ENCODE measurements at regions not wholly inside any gene's neighbourhood (a gene's known extent, or its start where the extent isn't known, plus 50 kb on each side); places are given as distances from the start of the nearest gene placed in this dataset.
"Not testable (repeated sequence)": the region's sequence is repeated elsewhere in the genome, so short reads cannot be mapped to it uniquely, and the experiment has no call there.

DNA sequence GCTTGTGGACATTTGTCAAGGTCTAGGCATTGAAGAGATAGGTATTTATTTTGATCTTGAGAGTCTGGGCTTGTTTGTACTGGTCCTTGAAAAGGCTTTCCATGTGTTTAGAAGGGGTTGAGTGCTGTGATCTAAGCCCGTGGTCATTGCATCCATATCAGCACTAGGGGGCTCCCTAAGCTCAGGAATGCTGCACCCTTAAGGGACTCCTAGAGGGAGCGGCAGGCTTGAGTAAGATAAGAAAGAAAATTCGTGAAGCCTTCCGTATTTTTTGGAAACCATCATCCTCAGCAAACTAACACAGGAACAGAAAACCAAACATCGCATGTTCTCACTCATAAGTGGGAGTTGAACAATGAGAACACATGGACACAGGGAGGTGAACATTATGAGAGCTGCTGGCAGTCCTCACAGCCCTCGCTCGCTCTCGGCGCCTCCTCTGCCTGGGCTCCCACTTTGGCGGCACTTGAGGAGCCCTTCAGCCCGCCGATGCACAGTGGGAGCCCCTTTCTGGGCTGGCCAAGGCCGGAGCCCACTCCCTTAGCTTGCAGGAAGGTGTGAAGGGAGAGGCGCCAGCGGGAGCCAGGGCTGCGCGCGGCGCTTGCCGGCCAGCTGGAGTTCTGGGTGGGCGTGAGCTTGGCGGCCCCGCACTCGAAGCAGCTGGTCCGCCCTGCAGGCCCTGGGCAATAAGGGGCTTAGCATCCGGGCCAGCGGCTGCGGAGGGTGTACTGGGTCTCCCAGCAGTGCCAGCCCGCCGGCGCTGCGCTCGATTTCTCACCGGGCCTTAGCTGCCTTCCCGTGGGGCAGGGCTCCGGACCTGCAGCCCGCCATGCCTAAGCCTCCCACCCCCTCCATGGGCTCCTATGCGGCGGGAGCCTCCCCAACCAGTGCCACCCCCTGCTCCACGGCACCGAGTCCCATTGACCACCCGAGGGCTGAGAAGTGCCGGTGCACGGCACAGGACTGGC is 201.2 kb upstream of the PCDH18 start:
- not testable (repeated sequence) for DNase-seq

DNA sequence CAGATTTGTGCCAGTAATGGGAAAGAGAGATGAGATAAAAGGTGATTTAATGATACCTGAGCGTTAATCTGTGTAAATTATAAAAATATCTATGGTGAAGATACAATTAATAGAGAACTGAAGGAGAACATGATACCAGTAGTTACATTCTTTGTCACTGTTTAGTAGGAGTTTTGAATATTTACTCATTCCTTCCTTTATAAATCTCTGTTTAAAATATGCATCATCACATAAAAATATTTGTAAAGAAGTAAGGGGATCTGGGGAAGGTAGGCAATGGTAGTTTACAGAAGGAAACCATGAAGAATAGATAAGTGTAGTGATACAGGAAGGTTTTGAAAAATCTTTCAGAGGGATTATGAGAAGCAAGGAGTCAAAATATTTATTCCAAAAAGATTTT is 190.6 kb upstream of the PCDH18 start:
- no peak for DNase-seq

DNA sequence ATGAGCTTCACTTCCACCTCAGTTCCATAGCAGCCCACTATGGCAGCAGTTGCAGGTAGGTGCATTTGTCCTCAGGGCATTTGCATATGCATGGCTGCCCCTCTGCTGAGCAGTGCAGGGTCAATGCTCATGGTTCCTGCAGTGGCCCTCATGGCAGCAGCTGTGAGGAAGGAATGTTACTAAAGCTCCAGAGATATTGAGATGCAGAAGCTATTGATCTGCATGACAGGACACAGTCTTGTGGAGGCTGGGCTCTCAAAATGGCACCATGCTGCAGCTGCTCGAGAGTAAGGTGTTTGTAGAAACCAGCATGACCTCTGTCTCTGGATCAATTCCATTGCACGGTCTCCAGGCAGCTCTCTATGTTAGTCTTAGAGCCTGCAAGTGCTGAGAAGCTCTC is 179.2 kb upstream of the PCDH18 start:
- no peak for DNase-seq

DNA sequence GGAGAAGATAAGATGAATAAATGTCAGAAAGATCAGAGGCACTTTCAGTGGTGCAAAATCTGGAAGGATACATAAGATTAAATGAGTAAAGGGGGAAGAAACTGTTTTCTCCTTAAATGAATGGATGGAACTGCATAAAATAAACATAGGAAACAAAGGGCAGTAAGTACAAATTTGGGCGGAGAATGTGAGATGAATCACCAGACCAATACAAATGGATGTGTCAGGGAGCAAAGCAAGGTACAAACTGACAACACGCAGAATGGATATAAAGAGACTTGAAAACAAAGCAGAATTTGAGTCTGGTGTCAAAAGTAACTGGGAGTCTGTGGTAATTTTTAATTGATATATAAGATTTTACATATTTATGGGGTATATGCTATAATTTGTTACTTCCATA is 175.3 kb upstream of the PCDH18 start:
- no peak for DNase-seq

DNA sequence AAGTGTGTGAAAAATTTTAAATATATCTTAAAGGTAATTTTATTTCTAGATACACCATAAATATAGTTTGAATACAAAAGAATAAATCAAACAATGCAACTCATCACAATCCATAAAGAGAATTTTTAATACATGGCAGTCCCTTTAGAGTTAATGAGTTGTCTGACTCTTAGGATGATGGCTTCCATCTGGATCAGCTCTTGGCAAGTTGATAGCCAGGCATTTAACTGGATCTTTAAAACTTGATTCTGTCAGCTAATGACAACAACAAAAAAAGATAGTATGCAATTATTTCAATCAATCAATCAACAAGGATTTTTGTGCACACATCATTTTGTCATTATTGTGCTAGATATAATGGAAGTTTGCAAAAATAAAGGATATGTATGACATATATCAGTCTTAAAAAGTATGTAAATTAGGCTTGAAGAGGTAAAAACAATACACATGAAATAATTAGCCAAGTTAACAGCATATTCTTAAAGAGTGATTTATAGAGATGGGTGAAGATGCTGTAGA is 174.9 kb upstream of the PCDH18 start:
- no peak for DNase-seq

DNA sequence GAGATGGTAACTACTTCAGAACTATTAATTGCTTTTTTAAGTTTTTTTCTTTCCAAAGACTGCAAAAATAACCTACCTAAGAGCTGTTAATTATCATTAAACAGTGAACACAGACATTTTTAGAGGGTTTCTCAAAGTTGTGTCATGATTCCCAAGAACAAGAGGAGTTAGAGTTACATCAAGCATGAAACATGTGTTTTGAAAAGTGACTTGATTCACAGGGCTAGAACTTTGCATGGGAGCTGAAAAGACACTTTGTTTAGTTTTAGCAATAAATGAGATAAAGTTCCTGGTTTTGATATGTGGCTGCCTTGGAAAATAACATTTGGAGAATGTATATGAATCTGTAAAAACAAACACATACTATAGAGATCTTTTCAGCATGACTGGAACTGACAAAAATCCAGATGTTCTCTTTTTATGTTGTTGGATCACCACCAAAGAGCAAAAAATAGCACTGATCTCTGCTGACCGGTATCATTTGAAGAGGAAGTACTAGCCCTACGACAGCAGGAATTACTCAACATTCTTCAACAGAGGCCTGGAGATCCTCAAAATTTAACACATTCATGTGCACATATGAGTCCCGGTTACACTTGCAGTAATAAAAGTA is 173.0 kb upstream of the PCDH18 start:
- DNase-seq, result no peak

DNA sequence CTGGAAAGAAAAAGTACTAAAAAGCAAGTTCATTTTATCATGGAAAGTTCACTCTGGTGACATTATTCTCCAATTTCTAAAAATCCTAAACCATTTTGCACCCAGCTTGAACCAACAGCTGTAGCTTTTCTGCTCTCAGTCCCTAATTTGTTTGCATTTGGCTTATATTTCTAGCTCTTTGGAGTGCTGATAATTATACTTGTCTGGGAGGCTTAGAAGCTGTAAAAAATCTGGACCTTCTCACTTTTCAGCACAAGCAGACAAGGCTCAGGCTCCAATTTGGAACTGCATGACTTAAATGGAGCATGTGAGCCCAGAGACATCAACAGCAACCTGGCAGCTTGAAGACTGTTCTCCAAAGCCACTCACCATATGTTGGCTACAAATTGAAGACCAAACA is 170.9 kb upstream of the PCDH18 start:
- DNase-seq, result no peak

DNA sequence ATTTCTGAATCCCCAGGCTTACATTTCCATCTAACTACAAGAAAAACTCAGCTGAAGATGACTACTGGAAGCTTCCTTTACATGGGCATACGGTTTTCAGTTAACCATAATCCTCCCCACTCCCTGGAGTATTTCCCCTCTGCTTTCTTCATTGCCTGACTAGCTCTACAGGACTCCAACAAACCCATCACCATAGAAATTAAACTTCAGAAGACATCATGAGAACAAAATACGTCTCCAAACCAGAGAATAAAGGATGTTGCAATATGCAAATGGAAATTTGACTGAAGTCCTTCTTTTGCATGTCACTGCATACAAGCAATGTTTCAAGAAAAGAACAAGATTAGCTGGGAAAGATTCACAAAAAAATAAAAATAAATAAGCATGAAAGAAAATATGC is 170.2 kb upstream of the PCDH18 start:
- no peak for DNase-seq

DNA sequence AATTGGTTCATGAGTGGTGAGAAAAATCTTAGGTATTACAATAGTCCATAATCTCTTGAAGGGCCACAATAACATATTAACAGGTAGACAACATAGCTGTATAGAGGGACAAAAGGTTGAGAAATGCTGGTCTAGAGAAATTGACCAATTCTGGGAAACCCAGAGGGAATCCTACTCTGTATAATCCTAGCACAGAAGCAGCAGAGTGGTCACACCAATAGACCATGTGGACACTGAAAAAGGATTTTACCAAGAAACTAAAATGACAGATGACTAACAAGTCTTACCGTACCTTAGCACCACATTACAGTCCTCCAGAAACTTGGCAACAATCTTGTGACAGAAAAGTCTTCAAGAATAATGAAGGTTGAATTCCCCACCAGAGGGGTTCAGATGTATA is 169.1 kb upstream of the PCDH18 start:
- no peak for DNase-seq

DNA sequence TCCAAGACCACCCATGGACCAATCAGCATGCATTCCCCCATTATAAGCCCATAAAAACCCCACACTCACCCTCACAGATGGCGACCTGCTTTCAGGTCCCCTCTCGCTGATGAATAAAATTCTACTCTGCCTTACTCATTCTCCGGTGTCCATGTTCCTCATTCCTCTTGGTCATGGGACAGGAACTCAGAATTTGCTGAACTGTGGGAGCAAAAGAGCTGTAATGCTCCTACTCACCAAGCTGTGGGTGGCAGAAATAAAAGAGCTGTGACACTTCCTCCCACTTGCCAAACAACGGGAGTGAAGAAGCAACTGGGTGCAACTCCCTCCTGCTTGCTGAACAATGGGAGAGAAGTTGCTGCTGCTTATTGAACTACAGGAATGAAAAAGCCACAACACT is 168.5 kb upstream of the PCDH18 start:
- no peak for DNase-seq

DNA sequence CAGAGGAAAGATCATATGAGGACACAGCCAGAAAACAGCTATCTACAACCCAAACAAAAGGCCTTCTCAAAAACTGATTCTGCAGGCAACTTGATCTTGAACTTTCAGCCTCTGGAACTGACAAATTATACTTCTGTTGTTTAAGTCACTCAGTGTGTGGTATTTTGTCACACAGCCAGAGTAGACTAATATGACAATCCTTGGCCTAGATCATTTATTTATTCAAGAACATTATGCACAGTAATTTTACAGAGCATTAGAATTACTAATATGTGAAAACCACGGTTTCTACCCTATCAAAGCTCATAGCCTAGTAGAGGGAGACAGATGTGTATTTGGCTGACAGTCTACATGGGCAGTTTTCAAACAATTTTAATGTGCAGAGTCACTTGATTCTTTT is 167.8 kb upstream of the PCDH18 start:
- DNase-seq, result no peak

DNA sequence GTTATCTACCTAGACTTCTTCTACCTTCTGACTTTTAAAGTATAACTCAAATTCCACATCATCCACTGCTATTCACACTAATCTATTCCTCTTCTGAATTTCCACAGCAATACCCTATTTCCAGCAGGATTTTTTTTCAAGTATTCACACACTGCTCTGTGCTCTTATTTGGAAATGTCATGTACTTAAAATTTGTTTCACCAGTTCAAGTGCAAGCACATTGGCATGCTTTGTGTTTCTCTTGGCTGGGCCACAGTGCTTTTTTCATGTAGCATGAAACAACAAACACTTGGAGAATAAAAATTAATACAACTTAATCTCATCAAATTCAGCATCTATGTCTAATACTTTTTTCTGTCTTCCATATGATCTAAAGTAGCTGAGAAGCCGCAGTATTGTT is 161.8 kb upstream of the PCDH18 start:
- DNase-seq, result no peak

DNA sequence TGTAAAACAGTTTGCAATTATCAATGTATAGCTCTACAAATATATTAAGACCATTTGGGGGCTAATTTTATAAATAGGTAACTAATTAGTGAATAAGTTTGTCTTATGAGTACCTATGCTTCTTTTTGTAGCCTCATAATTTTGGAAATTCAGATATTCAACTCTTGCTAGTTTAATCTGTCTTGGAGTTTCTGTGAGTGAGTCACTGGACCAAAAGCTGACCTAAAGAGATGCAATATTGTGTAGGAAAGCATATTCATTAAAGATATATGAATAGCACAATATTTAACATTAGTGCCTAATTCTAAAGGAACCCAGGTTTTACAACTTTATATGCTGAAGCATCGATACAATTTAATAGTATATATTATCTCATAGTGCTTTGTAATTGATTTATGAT is 161.3 kb upstream of the PCDH18 start:
- DNase-seq, result no peak

DNA sequence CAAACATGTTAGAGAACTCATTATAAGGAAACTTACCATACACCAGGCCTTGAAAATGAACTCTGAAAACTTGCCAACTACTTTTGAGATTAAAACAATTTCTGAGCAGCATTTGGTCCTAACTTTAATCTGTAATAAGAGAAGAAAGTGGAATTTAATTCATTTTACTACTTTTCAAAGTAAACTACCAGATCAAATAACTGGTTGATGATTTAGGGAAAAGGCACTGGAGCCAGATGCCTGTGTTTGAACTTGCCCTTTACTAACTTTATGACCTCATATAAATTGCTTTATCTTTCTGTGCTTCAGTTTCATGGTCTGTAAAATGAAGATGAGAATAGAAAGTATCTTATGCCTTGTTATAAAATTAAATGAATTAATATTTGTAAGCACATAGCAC is 159.9 kb upstream of the PCDH18 start:
- no peak for DNase-seq

DNA sequence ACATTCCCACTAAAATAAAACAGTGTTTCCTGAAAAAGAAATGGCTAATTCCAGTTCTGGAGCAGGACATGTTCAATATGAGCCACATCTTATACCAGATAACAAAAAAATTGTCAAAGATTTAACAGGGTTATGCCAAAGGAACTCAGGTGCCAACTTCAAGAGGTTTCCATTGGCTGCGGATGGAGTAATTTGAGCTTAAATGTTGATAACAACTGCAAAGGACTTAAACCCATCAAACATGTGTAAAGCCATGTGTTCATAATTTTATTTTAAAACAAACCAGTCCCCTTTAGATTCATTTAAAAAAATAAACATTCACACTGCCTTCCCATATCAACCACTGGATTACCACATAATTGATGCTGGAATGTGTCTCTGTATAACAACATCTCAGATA is 156.4 kb upstream of the PCDH18 start:
- no peak for DNase-seq

DNA sequence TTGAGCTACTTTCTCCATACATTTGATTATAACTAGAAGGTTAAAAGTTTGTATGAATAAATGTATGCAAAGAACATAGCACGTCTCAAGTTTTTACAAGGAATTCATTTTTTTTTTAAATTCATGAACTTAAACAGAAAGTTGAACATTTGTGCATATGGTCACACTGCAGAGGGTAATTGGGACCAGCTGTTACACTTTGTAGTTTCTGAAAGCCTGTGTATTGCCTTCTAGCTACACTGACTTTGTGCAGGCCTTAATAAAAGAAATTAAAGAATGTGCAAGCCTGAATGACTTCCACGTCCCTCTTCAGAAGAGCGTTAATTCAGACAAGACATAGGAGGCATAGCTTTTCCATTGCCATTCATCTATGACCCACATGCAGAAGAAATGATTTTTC is 153.1 kb upstream of the PCDH18 start:
- DNase-seq, result no peak

DNA sequence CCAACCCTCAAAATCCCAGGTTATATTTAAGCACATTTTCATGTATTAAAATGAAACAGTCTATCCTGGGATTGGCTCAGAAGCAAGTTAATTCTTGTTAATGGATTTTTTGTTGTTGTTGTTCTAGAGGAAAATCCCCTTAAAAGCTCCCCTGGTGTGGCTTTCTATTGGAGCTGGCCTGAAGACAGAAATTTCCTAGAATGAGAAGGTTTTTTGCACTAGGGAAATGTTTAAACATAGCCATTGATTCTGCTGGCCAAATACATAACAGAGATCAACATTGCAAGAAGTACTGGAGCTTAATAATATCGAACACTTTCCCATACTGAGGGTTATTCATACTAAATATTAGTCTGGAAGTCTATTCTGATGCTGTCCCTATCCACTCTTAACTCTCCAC is 148.8 kb upstream of the PCDH18 start:
- no peak for DNase-seq

DNA sequence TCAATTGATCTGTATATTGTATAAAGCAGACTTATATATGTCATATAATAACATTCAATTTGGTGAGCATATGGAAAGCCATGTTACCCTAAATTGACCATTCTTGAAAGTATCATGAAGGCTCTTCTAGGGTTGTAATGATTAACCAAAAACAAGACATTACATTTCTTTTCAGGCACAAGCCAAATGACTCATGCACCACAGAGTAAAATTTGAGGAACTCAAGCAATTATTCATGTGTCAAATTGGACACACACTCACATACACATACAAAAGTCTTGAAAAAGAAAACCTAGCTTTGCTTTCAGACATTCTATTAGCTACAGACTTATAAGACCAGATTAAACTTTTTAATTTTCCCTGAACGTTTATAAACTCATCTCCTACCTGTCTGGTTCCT is 146.5 kb upstream of the PCDH18 start:
- no peak for DNase-seq

DNA sequence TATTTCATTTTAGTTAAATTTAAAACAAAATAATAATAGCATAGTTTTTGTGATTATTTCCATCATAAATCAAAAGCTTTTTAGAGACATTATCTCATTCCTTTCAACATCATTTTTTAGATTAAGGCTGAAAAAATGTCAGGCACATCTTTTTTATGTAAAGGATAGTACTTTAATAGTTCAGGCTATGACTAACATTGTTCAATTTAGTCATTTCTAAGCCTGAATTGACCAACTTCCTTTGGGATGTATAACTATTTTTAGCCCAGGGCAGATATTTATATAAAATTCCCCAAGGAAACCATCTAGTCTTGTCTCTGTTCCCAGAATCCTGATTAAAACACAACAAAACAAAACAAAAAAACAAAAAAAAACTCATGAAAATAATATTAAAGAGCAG is 145.6 kb upstream of the PCDH18 start:
- DNase-seq, result no peak

DNA sequence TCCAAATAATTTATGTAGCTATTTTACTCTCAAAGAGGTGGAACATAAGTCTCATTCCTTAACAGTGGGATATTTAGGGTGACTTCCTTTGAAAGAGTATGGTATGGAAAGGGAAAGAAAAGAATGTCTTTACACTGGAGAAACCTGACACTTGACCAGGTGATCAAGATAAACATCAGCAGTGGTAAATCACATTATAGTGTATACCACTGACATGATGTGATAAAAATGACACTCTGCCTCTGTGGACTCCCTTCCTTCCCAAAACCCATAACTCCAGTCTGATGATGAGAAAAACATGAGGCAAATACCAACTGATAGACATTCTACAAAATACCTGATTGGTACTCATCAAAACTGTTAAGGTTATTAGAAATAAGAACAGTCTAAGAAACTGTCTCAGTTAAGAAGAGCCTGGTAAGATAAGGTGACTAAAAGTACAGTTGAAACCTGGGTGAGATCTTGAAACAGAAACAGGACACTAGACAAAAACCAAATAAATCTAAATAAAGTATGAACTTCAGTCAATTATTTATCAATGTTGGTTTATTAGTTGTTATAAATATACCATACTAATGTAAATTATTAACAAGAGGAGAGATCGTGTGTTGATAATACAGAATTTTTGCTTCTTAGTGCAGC is 144.2 kb upstream of the PCDH18 start:
- DNase-seq, result no peak

DNA sequence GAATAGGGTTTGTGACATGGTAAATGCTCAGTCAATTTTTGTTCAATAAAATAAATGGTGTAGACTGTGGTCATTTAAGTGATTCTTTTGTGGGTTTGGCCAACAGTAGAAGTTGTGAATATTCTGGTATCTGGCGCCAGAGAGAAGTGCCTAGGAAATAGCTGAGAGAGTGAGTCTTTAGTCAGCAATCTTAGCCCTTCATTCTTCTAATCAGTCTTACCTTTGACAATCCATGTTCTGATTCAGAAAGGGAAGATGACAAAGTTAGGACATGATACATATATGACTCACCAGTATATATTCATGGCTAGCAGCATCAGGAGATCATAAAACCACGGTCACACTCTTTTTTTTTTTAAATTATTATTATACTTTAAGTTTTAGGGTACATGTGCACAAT is 141.8 kb upstream of the PCDH18 start:
- no peak for DNase-seq

DNA sequence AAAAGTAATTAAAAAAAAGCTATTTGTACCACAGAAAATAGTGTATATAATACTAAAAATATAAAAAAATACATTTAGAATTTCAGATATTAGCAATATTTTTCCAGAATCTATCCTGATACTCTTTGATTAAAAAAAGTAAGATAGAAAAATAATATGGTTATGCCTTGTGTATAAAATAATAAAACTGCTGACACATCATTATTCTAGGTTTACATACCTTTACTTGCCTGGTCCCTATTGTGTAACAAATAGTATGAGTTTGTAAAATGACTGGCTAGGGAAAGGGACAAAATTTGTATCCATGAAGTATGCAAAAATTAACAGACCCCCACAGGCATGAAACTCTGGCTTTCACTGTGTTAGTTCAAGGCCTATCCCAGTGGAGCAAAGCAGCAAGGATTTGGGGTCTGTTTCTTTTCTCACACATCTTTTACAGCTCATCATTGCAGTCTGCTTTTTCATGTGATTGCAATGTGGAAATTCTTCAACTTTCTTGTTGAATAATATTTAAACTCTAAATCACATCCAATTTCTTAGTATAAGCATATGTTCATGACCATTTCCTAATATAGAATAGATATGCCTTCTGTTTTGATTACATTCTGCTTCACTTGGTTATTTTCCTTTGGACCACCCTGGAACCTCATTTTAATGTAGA is 136.7 kb upstream of the PCDH18 start:
- no peak for DNase-seq

DNA sequence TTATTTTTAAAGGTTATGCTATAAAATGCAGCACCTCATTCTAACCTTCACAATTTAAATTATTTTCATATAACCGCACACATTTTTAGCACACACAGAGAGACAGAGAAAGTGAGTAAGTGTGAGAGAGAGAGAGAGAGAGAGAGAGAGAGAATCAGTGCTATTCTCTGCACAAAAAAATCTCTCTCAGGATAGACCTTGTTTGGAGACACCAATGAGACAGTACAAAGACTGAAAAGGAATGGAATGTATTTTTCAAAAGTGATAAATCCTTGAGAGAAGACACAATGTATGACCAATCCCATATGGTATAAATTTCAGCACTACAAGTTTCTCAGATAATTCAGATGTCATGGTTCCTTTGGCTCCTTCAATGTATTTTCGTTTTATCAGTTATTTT is 132.1 kb upstream of the PCDH18 start:
- DNase-seq, result no peak

DNA sequence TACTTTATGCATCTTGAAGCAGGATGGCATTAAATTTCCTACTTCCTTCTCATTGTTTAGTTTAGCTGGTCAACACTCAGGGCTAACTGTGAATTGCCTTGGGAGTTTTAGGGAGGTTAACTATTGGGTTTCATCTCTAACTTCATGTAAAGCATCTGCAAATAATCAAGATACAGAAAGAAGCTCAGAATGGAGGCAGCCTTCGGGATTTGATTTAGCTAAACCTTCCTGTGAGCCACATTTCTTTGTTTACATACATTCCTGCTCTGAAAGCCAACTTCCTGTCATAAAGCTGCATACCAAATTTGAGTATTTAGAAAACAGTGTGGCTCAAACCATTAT is 131.7 kb upstream of the PCDH18 start:
- no peak for DNase-seq
